Stomach smooth muscle (tissue), 2 donors: ENCODE measurements at regions not wholly inside any gene's neighbourhood (a gene's known extent, or its start where the extent isn't known, plus 50 kb on each side); places are given as distances from the start of the nearest gene placed in this dataset.
"Not testable (repeated sequence)": the region's sequence is repeated elsewhere in the genome, so short reads cannot be mapped to it uniquely, and the experiment has no call there.

Source experiments
- H3K27ac ChIP-seq: one replicate; pipeline ENCODE4 v1.7.0; 2013; ENCODE audit warnings: mild to moderate bottlenecking, low read length, inconsistent platforms
- H3K27me3 ChIP-seq, 2 donors: one replicate each; pipeline ENCODE4 v1.7.0; 2013; ENCODE audit warnings: low read length in 2 of 2; ENCODE audit not compliant: insufficient read depth in 2 of 2, control insufficient read depth in 1 of 2
- H3K36me3 ChIP-seq, 2 donors: one replicate each; pipeline ENCODE4 v1.7.0; 2013; ENCODE audit warnings: low read length in 2 of 2; ENCODE audit not compliant: control insufficient read depth in 2 of 2, insufficient read depth in 2 of 2
- H3K4me1 ChIP-seq: one replicate; pipeline ENCODE4 v1.7.0; 2013; ENCODE audit warnings: low read length; ENCODE audit not compliant: control insufficient read depth, insufficient read depth
- H3K4me3 ChIP-seq, 2 donors: one replicate each; pipeline ENCODE4 v1.7.0; 2013; ENCODE audit warnings: low read length in 2 of 2
- H3K9ac ChIP-seq, 2 donors: one replicate each; pipeline ENCODE4 v1.7.0; 2013; ENCODE audit warnings: low read length in 2 of 2, mild to moderate bottlenecking in 1 of 2
- H3K9me3 ChIP-seq, 2 donors: one replicate each; pipeline ENCODE4 v1.7.0; 2013; ENCODE audit warnings: low read length in 2 of 2; ENCODE audit not compliant: control insufficient read depth in 2 of 2
- donor health status: healthy.
- donor health status: Pancreatic carcinoma.

DNA sequence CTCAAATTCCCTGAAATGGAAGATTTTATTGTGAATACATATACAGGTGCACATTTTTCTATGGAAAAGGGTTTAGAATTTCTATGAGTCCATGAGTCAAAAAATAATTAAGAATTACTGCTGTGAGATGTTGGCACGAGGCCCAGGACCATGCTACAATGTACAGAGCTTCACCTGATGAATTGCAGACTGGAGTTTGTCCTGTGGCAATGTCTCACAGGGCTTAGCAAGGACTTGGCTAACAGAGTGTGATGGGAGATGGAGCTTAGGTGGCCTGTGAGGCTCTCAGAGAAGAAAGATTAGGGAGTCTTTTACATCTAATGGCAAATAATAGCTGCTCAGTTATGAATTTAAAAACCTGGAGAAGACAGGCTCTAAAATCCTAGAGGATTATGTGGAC lies 219.5 kb upstream of the CBLB start:
- no peaks in the 10 kb centered on the region for H3K9me3 ChIP-seq
- no peaks in the 10 kb centered on the region for H3K36me3 ChIP-seq
- H3K27ac ChIP-seq, result no peak overlapping the region
- H3K9ac ChIP-seq, result no peak overlapping the region
- no peaks in the 10 kb centered on the region for H3K27me3 ChIP-seq
- no peak overlapping the region for H3K4me3 ChIP-seq
- no peaks in the 10 kb centered on the region for H3K4me1 ChIP-seq

DNA sequence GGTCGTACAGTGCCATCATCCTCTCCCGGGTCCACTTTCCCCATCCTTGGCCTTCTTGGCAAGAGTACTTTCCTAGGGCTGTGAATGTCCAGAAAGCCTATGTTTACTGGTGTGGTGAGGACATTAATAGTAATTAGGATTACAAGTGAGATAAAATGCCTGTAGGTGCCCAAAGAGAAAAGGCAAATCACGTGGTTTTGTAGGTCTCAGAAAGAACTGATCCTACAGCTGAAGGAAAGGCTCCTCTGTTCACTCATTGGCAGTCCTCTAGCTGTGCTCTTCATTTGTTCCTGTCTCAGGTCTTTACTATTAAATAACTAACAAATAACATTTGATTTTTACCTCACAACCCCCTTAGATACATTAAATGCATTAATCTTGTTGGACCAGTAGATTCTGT lies 220.1 kb upstream of the CBLB start:
- Histone ChIP-seq H3K9ac (no peak overlapping the region), H3K4me1 (no peaks in the 10 kb centered on the region), H3K9me3 (no peaks in the 10 kb centered on the region), H3K27ac (no peak overlapping the region), H3K27me3 (no peaks in the 10 kb centered on the region), H3K36me3 (no peaks in the 10 kb centered on the region), H3K4me3 (no peak overlapping the region)

DNA sequence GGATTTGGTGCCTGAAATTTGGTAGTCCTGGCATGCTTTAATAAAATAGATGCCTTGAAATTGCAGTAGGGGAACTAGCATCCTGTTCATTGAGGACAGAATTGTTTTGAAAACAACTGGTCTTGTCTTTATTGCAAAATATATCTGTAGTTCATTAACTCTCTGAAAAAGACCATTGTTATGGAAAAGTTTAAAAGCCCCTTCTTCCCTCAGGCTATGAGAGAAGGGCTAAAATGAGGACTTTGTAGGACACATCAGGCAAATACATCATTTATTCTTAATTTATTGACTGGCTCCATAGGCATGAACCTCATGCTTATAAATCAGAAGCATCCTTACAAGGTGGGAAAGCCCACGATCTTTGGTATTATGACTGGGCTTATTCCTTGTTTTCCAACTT lies 221.0 kb upstream of the CBLB start:
- no peak overlapping the region for H3K4me3 ChIP-seq
- no peaks in the 10 kb centered on the region for H3K4me1 ChIP-seq
- H3K36me3 ChIP-seq, result no peaks in the 10 kb centered on the region
- no peak overlapping the region for H3K27ac ChIP-seq
- H3K27me3 ChIP-seq, result no peaks in the 10 kb centered on the region
- no peaks in the 10 kb centered on the region for H3K9me3 ChIP-seq
- no peak overlapping the region for H3K9ac ChIP-seq

DNA sequence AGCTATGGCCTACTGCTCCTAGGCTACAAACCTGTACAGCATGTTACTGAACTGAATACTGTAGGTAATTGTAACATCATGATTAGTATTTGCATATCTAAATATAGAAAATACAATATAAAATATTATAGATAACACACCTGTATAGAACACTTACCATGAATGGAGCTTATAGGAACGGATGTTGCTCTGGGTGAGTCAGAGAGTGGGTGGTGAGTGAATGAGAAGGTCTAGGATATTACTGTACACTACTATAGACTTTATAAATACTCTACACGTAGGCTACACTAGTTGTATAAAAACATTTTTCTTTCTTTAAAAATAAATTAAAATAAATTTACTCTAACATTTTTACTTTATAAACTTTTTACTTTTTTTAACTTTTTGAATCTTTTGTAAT lies 224.0 kb upstream of the CBLB start:
- Histone ChIP-seq H3K4me1 (no peaks in the 10 kb centered on the region), H3K36me3 (no peaks in the 10 kb centered on the region), H3K4me3 (no peak overlapping the region), H3K9ac (no peak overlapping the region), H3K27me3 (no peaks in the 10 kb centered on the region), H3K27ac (no peak overlapping the region), H3K9me3 (no peaks in the 10 kb centered on the region)

DNA sequence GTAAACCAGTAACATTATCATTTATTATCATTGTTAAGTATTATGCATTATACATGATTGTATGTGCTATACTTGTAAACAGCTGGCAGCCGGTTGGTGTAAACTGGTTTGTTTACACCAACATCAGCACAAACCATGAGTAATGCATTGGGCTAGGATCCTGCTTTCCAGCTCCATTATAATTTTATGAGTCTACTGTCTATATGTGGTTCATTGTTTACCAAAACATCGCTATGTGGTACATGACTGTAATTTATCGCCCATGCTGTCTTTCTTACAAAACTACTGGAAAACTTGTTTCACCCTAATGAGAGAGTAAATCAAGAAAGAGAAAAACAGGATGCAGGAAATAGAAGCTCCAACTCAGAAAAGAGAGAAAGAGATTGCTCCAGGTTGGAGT lies 224.8 kb upstream of the CBLB start:
- H3K36me3 ChIP-seq, result no peaks in the 10 kb centered on the region
- H3K4me3 ChIP-seq, result no peak overlapping the region
- no peaks in the 10 kb centered on the region for H3K27me3 ChIP-seq
- no peak overlapping the region for H3K9ac ChIP-seq
- H3K4me1 ChIP-seq, result no peaks in the 10 kb centered on the region
- no peak overlapping the region for H3K27ac ChIP-seq
- peaks cover 0 to 3% of the 10 kb centered on the region in 2 donors for H3K9me3 ChIP-seq

DNA sequence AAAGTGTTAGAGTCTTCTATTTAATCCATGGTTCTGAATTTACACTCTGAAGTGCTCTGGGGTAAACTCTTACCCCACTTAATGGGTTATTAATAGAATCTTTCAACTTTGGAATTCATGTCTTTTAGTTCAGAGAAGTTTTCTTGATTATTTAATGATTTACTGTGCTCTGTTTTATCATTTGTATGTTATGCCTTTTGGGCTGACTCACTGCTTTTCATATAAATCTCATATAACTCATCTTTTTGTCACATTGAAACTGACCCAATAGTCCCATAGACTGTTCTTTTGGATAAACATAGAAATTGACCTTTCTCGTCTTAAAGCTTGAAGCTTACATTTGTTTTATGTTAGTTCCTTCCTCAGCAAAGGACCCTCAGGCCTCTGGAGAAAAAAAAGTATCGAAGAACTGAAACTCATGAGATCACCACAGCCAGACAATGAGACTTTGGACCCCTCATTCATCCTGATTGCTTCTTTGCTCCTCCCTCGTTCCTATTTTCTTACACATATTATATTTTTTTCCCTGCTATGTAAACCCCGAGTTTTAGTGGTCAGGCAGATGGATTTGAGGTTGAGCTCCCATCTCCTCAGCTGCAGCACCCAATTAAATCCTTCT lies 229.1 kb upstream of the CBLB start:
- Histone ChIP-seq H3K9me3 (peaks cover 0 to 3% of the 10 kb centered on the region in 2 donors), H3K27ac (no peak overlapping the region), H3K4me3 (no peak overlapping the region), H3K4me1 (no peaks in the 10 kb centered on the region), H3K36me3 (no peaks in the 10 kb centered on the region), H3K27me3 (no peaks in the 10 kb centered on the region), H3K9ac (no peak overlapping the region)

DNA sequence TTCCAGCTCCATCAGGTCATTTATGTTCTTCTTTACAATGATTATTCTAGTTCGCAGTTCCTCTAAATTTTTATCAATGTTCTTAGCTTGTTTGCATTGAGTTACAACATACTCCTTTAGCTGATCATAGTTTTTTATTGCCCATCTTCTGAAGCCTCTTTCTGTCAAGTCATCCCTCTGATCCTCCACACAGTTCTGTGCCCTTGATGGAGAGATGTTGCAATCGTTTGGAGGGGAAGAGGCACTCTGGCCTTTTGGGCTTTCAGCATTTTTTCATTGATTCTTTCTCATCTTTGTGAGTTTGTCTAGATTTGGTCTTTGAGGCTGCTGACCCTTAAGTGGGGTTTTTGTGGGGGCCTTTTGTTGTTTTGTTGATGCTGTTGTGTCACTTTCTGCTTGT lies 234.6 kb upstream of the CBLB start:
- Histone ChIP-seq H3K4me3 (no peak overlapping the region), H3K9me3 (peaks cover 0 to 3% of the 10 kb centered on the region in 2 donors), H3K27me3 (no peaks in the 10 kb centered on the region), H3K9ac (no peak overlapping the region), H3K27ac (no peak overlapping the region), H3K36me3 (no peaks in the 10 kb centered on the region), H3K4me1 (no peaks in the 10 kb centered on the region)

DNA sequence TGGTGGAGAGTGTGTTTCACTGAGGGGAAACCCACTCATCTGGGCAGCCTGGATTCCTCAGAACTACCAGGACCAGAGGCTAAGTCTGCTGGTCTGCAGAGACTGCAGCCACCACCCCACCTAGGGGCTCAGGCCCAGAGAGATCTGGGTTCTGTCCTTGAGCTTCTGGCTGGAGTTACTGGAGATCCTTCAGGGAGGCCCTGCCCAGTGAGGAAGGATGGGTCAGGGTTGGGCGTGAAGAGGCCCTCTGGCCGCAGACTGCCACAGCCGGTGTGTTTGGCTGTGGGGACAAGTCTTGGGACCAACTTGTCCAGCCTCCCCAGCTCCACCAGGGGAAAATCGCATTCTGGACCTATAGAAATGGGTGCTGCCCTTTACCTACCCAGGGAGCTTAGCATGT lies 235.3 kb upstream of the CBLB start:
- Histone ChIP-seq H3K36me3 (no peaks in the 10 kb centered on the region), H3K4me1 (no peaks in the 10 kb centered on the region), H3K4me3 (no peak overlapping the region), H3K9ac (no peak overlapping the region), H3K27ac (no peak overlapping the region), H3K9me3 (no peaks in the 10 kb centered on the region), H3K27me3 (no peaks in the 10 kb centered on the region)

DNA sequence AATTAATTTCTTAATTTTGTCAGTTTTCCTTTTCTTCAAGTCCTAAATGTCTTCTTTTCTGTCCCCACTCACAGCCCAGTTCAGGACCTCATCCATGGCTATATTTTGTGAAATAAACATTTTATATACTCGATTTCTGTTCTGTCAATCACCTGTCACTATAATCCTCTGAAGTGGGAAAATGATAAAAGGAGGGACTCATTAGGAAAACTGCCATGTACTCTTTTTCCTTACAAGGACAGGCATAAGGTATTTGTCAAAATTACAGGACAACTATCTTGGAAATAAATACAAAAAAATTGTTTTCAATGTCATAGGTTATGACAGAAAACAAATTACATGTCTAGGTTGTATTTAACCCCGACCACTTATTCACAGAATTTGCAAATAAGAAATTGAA lies 240.1 kb upstream of the CBLB start:
- Histone ChIP-seq H3K36me3 (no peaks in the 10 kb centered on the region), H3K4me1 (no peaks in the 10 kb centered on the region), H3K9me3 (no peaks in the 10 kb centered on the region), H3K27me3 (no peaks in the 10 kb centered on the region), H3K27ac (no peak overlapping the region), H3K4me3 (no peak overlapping the region), H3K9ac (no peak overlapping the region)

DNA sequence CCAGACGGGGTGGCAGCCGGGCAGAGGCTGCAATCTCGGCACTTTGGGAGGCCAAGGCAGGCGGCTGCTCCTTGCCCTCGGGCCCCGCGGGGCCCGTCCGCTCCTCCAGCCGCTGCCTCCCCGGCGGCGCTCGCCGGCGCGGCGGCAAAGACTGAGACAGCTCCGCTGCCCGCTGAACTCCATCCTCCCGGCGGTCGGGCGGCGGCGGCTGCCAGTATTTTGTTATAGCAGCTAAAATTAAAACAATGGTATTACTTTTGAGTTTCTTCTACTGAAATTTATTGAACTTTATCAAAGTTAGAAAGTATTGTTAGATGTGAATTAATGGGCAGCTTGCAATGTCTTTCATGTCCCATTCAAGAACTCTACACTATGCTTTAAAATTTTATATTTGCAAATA lies 243.7 kb upstream of the CBLB start:
- not testable (repeated sequence) for H3K27me3 ChIP-seq, H3K9me3 ChIP-seq, H3K9ac ChIP-seq, H3K36me3 ChIP-seq, H3K4me3 ChIP-seq, H3K27ac ChIP-seq, H3K4me1 ChIP-seq

DNA sequence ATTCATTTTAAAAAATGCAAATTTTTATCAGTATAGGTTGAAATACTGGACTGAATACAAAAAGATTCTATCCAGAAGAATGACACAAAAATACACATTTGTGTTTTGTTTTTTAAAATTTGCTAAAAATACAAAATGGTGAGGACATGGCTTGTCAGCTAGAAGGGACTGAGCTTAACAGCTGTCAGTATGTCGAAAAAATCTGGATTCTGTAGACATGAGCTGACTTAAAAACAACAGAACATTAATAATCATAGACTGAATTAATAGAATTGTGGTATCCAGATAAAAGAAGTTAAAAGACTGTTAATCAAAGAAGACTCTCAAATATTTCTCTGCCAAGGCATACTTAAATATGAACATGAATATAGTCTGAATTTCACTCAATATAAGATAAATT lies 244.9 kb upstream of the CBLB start:
- Histone ChIP-seq H3K36me3 (no peaks in the 10 kb centered on the region), H3K27me3 (no peaks in the 10 kb centered on the region), H3K4me1 (no peaks in the 10 kb centered on the region), H3K9ac (no peak overlapping the region), H3K4me3 (no peak overlapping the region), H3K9me3 (no peaks in the 10 kb centered on the region), H3K27ac (no peak overlapping the region)
